GM23338 (cell line): ENCODE measurements at regions not wholly inside any gene's neighbourhood (a gene's known extent, or its start where the extent isn't known, plus 50 kb on each side); places are given as distances from the start of the nearest gene placed in this dataset.

Experiments
- POLR2AphosphoS5 ChIP-seq: IDR thresholded peaks from 2 replicates; pipeline ENCODE4 v1.6.1; 2016; ENCODE audit warnings: antibody characterized with exemption, low read depth
- TF ChIP-seq, protein P1 (sequence below), 2 experiments: fragments of 200-600 bp in 1 of 2; sonication (generic) in 1 of 2; conservative IDR thresholded peaks; 2 replicates each; pipeline versions ENCODE4 v1.5.1 to v1.6.1; 2016 to 2017; ENCODE audit warnings: antibody characterized with exemption in 2 of 2, low read depth in 2 of 2, mild to moderate bottlenecking in 2 of 2, moderate library complexity in 1 of 2
- TF ChIP-seq, protein P2 (sequence below): IDR thresholded peaks from one replicate; pipeline ENCODE4 v1.6.1; 2018; ENCODE audit warnings: antibody characterized with exemption; ENCODE audit not compliant: unreplicated experiment

DNA sequence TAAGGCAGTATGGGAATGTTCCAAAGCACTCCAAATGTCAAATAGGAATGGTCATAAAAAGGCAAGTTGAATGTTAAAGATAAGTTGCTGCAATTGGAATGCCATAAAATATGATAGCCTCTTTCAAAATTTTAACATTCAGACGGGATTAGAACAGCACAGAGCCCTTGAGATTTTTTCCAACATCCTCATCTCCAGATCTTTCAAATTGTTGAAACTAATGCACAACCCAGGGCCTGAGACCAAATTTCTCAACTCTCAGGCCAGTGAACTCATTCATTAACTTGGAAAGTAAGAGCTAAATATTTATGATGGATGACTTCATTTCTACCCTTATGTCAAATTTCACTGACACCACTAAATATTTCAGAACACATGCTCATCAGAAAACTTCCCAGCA, 346.5 kb upstream of the XYLT1 start:
- TF ChIP-seq, protein P1, sequence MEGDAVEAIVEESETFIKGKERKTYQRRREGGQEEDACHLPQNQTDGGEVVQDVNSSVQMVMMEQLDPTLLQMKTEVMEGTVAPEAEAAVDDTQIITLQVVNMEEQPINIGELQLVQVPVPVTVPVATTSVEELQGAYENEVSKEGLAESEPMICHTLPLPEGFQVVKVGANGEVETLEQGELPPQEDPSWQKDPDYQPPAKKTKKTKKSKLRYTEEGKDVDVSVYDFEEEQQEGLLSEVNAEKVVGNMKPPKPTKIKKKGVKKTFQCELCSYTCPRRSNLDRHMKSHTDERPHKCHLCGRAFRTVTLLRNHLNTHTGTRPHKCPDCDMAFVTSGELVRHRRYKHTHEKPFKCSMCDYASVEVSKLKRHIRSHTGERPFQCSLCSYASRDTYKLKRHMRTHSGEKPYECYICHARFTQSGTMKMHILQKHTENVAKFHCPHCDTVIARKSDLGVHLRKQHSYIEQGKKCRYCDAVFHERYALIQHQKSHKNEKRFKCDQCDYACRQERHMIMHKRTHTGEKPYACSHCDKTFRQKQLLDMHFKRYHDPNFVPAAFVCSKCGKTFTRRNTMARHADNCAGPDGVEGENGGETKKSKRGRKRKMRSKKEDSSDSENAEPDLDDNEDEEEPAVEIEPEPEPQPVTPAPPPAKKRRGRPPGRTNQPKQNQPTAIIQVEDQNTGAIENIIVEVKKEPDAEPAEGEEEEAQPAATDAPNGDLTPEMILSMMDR (conservative IDR thresholded peaks at IDR 0.05; ENCODE audit: low read depth in 2 of 2) = no peak
- TF ChIP-seq POLR2AphosphoS5 = no peak
- TF ChIP-seq, protein P2, sequence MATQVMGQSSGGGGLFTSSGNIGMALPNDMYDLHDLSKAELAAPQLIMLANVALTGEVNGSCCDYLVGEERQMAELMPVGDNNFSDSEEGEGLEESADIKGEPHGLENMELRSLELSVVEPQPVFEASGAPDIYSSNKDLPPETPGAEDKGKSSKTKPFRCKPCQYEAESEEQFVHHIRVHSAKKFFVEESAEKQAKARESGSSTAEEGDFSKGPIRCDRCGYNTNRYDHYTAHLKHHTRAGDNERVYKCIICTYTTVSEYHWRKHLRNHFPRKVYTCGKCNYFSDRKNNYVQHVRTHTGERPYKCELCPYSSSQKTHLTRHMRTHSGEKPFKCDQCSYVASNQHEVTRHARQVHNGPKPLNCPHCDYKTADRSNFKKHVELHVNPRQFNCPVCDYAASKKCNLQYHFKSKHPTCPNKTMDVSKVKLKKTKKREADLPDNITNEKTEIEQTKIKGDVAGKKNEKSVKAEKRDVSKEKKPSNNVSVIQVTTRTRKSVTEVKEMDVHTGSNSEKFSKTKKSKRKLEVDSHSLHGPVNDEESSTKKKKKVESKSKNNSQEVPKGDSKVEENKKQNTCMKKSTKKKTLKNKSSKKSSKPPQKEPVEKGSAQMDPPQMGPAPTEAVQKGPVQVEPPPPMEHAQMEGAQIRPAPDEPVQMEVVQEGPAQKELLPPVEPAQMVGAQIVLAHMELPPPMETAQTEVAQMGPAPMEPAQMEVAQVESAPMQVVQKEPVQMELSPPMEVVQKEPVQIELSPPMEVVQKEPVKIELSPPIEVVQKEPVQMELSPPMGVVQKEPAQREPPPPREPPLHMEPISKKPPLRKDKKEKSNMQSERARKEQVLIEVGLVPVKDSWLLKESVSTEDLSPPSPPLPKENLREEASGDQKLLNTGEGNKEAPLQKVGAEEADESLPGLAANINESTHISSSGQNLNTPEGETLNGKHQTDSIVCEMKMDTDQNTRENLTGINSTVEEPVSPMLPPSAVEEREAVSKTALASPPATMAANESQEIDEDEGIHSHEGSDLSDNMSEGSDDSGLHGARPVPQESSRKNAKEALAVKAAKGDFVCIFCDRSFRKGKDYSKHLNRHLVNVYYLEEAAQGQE = no peak
